PC-9 (cell line): ENCODE measurements at regions not wholly inside any gene's neighbourhood (a gene's known extent, or its start where the extent isn't known, plus 50 kb on each side); places are given as distances from the start of the nearest gene placed in this dataset.
"Not testable (repeated sequence)": the region's sequence is repeated elsewhere in the genome, so short reads cannot be mapped to it uniquely, and the experiment has no call there.

Source experiments
- EZH2 ChIP-seq: fragments of 200-600 bp; sonication (generic); IDR thresholded peaks from 2 replicates; pipeline ENCODE4 v1.8.0; 2017; ENCODE audit warnings: antibody characterized with exemption, low read depth
- TF ChIP-seq, protein P1 (sequence below): fragments of 200-600 bp; sonication (generic); conservative IDR thresholded peaks from 2 replicates; pipeline ENCODE4 v1.6.1; 2017; ENCODE audit warnings: mixed run types, antibody characterized with exemption, mild to moderate bottlenecking, moderate library complexity

DNA sequence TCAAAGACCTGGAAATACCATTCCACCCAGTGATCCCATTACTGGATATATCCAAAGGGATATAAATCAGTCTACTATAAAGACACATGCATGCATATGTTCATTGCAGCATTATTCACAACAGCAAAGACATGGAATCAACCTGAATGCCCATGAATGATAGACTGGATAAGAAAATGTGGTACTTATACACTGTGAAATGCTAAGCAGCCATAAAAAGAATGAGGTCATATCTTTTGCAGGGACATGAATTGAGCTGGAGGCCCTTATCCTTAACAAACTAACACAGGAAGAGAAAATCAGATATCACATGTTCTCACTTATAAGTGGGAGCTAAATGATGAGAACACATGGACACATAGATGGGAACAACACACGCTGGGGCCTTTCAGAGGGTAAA is 174.0 kb upstream of the GIMD1 start:
- TF ChIP-seq, protein P1, sequence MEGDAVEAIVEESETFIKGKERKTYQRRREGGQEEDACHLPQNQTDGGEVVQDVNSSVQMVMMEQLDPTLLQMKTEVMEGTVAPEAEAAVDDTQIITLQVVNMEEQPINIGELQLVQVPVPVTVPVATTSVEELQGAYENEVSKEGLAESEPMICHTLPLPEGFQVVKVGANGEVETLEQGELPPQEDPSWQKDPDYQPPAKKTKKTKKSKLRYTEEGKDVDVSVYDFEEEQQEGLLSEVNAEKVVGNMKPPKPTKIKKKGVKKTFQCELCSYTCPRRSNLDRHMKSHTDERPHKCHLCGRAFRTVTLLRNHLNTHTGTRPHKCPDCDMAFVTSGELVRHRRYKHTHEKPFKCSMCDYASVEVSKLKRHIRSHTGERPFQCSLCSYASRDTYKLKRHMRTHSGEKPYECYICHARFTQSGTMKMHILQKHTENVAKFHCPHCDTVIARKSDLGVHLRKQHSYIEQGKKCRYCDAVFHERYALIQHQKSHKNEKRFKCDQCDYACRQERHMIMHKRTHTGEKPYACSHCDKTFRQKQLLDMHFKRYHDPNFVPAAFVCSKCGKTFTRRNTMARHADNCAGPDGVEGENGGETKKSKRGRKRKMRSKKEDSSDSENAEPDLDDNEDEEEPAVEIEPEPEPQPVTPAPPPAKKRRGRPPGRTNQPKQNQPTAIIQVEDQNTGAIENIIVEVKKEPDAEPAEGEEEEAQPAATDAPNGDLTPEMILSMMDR, result not testable (repeated sequence)
- not testable (repeated sequence) for TF ChIP-seq EZH2
